ENCODE measurements at regions not wholly inside any gene's neighbourhood (a gene's known extent, or its start where the extent isn't known, plus 50 kb on each side); places are given as distances from the start of the nearest gene placed in this dataset.

GRCh38 chr5:154118385-154118784 lies 72.1 kb upstream of the GALNT10 start:
- no peak for TF ChIP-seq POLR2A (IDR thresholded peaks at IDR 0.05)
- TF ChIP-seq CTCF (IDR thresholded peaks at IDR 0.05): no peak
